RKO (cell line): ENCODE measurements at regions not wholly inside any gene's neighbourhood (a gene's known extent, or its start where the extent isn't known, plus 50 kb on each side); places are given as distances from the start of the nearest gene placed in this dataset.
A peak's percentile ranks its signal among the peaks of the same experiment; 100 is the strongest.

ENCODE experiments used
- DNase-seq: peaks from one replicate; pipeline ENCODE4 v3.0.0-alpha.2; 2016; ENCODE audit warnings: low spot score

DNA sequence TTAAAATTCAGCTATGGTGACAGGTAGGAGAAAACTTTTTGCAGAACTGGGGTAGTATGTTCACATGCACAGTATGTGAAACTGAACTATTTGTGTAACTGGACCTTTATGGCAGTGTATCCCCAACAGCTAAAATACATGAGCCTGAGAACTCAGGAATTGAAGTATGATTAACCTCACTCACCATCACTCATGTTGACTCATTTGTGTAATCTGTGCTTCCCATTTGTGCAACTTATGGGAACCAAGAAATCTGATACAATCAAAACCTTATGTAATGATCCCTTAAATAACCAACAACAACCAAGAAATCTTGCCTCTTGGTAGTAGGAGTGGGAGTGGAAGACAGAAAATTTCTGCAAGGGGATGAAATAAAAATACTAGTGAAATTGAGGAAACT lies 674.9 kb downstream of the HDGFL1 start:
- peak; percentile 23 for DNase-seq

DNA sequence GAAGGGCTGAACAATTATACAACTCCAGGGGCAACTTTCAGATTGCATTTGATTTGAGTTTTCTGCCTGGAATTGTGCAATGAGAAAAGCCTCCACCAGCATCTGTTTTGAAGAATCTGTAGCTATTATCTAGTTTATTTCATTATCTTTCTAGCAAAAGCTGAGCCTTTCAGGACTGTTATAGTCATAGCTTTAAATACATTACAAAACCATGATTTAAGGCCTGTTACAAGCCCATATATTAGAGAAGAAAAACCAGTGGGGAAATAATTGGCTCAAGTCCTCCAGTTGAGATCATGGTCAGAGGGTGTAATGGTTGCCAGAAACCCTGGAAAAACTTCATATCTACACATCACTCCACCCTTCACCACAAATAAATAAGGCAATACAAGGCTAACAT lies 676.2 kb downstream of the HDGFL1 start:
- no peak for DNase-seq

DNA sequence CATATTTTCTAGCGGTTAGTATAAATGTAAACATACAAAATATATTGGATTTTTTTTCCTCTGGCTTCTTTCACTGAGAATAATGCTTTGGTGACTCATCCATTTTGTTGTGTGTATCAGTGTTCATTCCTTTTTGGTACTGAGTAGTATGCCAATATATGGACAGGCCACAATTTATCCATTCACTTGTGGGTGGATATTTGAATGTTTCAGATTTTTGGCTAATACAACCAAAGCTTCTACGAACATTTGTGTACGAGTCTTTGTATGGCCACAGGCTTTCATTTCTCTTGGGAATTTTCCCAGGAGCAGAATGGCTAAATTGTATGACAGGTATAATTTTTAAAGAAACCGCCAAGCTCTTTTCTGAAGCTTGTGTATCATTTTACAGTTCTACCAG lies 677.5 kb downstream of the HDGFL1 start:
- no peak for DNase-seq

DNA sequence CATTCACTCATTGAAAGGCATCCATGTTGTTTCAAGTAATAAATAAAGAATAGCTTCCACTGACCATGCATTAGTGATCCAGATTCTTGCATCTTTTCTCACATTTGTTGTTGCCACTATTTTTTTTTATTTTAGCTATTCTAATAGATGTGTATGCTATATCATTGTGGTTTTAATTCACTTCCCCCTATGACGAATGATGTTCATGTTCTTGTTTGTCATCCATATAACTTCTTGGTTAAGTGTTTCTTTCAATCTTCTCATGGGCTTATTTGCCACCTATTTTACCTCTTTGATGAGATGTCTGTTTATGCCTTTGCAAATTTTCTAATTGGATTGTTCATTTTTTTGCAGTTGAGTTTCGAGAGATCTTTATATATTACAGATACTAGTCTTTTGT lies 681.2 kb downstream of the HDGFL1 start:
- no peak for DNase-seq

DNA sequence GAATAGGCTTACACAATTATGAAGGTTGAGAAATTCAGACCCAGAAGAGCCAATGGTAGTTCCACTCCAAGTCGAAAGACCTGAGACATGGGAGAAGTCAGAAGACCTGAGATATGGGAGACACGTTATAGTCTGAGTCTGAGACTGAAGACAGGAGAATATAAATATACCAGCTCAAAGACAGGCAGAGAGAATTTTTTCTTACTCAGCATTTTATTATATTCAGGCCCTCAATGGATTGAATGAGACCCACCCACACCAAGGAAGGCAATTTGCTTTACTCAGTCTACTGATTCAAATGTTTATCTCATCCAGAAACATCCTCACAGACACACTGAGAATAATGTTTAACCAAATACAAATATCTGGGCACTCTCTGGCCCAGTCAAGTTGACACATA lies 693.5 kb downstream of the HDGFL1 start:
- no peak for DNase-seq

DNA sequence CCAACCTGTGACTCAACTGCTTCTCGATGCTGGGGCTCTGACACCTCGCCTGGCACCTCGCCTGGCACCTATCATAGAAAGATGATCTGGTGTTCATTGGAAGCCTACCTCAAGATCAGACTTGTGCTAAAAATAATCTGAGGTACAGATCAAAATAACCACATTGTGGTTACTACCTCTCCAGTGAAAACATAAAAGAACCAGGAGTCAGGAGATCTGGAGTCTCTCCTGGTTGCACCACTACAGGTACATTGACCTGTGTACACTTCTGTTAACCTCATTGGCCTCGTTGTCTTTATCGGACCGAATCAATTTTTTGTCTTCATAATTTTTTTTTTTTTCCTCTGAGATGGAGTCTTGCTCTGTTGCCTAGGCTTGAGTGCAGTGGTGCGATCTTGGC lies 695.9 kb downstream of the HDGFL1 start:
- no peak for DNase-seq

DNA sequence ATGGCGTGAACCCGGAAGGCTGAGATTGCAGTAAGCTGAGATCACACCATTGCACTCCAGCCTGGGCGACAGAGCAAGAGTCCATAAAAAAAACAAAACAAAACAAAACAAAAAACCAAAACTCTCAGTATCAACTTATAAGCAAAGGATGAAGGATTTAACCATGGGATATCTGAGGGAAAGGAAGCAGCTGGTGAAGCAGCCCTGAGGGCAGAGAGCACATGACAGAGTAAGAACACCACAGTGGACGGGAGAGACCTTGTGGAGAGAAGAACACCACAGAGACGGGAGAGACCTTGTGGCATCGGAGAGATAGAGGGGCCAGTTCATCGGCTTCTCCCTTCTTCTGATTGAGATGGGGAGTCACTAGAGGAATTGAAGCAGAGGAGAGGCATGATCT lies 697.2 kb downstream of the HDGFL1 start:
- no peak for DNase-seq

DNA sequence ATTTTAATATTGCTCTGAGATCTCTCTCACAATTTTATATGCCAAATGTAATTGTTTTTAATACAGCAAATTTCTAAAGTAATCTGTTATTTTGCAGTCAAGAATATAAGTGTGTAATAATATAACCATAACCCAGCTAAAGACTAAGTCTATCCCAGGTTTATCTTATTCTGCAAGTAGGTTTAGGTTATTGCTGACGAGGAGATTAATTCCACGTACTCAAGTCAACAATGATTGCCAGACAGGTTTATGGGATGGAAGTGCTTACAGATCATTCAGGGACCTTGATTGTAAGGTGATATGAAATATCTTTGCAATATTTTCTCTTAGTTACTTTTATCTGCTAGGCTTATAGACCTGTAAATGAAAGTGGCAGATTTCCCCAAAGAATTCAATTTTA lies 698.3 kb downstream of the HDGFL1 start:
- DNase-seq: no peak

DNA sequence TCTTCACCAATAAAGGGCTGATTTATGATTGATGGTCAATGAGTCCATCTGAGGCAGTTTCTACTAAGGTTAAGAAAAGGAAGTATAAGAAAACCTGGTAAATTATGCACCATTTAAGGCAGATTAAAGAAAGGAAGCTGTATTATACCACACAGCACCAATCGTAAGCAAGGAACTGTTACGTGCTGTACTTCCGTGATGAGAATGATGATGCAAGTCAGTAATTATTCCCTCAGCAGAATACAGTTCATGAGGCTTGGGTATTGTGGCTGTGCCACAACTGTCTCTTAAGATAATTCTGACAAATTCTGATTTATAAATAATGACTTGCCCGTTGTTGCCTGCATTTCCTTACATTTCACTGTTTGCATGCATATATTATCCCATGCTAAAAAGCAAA lies 699.0 kb downstream of the HDGFL1 start:
- DNase-seq: no peak

DNA sequence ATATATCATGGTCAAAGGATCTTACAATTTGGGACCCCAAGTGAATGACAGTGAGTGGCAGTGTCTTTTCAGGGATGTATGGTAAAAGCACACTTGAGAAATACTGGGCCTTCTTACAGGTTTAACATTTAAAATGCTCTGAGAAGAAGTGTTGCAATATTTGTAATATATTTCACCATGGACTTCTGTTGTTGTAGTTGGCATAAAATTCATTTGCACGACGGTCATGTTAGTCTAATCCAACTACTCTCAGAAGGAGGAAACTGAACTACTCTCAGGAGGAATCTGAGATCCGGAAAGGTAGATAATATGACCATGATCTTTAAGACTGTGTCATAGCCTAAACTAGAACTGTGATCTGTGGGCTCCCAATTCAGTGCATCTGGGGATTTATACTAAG lies 700.1 kb downstream of the HDGFL1 start:
- DNase-seq: no peak

DNA sequence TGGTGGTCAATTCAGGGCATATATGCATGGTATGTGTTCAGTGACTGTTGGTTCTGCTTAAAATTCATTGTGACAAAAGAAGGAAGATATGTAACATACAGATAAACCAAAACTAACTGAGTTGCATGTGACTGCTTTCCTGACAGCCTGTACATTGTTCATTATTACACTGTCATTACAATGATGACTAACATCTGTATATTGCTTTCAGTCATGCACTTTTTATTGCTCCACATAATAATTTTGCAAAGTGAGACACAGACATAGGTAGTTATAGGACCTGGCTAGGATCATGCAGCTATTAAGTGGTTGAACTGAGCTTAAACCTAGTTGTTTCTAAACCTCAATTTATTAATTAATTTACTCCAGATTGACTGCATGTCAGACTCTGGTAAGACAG lies 703.2 kb downstream of the HDGFL1 start:
- DNase-seq: no peak

DNA sequence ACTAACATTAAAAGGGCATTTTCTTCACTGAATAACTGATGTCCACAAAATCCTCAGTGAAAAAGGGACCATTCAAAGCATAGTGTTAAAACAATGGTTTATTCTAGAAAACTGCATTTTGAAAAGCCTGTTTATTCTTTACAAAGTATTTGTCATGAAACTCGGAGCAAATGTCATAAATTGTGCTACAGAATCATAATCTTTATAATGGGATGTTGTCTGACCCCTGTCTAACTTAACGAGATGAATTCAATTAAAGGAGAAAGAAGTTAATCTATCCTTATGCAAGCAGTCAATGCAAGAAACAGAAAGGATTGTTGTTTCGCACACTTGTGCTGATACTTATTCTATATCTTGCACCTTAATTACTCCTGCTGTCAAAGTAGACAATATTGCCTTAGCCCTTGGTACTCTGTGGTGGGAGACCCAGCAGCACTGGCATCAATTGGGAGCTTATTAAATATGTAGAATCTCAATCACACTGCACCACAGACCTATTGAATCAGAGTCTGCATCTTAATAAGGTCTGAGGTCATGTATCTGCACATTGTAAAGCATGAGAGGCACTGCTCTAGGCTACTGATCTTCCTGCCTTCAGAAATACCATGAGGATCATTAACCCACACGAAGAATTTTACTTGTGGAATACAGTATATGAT lies 708.3 kb downstream of the HDGFL1 start:
- no peak for DNase-seq

DNA sequence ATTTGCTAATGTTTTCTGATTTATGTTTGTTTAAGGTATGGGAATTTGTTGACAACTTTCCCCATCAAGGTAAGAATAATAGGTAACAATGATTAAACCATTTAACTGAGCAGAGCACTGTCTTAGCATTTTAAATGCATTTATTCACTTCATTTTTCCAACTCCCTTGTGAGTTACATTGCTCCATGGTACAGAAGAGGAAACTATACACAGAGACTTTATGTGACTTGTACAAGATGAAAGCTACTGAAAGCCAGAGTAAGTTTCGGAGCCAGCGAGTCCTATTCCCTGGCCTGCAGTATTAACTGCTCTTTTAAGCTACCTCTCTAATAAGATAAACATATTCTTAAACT lies 708.8 kb downstream of the HDGFL1 start:
- no peak for DNase-seq

DNA sequence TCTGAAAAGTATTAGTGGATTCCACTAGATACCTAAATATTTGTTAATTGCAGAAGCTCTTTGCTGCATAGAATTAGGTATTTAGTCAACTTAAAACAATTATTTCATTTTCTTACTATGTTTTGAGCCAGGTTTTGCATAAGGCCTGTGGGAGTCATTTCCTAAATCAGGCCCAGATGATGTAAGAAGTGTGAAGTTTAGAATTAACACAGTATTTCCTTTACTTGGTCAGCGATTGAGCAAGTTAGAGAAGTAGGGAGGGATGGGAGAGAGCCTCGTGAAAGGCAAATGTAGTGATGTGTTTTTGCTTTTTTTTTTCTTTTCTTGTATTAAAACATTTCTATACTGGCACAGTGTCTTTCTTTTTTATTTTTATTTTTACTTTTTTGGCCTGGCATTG lies 711.1 kb downstream of the HDGFL1 start:
- DNase-seq: no peak

DNA sequence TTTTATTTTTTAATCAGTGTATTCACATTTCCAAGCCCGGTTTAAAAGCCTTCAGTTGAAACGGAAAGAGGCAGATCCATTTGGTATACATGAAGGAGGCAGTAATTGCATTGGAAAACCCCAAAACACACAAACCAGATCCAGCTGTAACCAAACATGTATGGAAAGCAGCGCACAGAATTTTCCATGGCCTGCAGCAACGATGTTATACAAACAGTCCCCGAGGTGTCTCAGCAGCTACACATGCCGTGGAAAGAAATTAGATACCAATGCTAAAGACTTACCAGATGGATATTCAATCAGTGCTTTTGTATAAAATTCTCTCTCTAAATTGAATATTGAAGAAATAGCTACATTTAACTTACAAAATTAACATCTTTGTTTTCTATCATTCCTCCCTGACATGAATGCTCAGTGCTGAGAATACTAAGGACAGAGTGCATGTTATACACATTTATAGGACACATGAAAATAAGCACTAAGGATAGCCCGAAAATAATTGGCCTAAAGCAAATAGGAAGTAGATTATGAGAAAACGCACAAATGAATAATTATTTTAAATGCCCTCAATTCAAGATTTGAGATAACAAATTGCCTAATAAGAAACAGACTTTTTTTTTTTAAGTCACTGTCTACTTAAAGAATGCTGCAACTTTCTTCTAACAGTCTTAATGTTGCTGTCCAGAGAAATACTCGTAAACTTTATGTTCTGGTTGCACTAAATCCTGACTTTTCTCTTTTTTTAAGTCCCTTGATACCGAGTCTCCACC lies 713.1 kb downstream of the HDGFL1 start:
- no peak for DNase-seq

DNA sequence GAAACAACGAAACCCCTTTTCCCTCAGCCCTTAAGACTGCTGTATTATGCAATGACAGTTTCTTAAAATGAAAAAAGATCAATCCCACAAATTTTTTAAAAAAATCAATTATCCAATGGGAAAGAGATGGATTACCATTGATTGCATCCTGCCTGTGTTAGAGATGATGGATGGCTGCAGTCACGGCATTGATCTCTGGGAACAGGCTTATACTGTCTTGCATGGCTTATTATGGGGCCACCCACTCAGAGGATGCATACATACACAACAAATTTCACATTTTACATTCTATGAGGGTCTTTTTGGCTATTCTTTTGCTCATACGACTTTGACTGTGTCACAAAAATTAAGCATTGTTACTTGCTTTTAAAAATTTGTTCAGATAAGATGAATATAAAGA lies 724.3 kb downstream of the HDGFL1 start:
- DNase-seq: no peak

DNA sequence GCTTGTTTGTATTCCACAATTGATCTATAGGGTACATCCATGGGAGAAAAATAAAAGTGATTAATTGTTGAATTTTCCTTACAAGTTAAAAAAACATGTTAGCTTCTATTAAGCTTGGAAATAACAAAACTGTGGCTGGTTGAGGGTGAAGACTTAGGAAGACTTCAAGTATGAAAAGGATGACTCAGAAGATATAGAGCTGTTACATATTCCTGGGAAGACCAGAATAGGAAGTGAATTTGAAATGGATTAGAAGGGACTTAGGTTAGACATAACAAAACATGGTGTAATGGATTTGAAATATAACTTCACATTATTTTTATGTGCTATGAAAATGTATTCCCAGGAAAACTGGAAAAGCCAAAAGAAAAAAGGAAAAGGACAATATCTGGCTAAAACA lies 732.2 kb downstream of the HDGFL1 start:
- DNase-seq: no peak

DNA sequence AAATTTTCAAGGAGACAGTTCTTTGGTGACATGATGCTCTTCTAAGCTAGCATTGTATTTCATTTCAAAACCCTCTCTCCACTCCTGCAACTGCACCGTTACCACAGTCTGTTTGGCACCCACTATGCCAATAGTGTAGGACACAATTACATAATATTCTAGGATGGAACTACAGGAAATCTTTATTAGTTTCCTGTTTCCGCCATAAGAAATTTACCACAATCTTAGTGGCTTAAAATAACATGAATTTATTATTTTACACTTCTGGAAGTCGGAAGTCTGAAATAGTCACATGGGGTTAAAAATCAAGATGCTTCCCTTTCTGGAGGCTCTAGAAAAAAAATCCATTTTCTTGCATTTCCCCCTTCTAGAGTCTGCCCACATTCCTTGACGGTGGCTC lies 733.1 kb downstream of the HDGFL1 start:
- no peak for DNase-seq

DNA sequence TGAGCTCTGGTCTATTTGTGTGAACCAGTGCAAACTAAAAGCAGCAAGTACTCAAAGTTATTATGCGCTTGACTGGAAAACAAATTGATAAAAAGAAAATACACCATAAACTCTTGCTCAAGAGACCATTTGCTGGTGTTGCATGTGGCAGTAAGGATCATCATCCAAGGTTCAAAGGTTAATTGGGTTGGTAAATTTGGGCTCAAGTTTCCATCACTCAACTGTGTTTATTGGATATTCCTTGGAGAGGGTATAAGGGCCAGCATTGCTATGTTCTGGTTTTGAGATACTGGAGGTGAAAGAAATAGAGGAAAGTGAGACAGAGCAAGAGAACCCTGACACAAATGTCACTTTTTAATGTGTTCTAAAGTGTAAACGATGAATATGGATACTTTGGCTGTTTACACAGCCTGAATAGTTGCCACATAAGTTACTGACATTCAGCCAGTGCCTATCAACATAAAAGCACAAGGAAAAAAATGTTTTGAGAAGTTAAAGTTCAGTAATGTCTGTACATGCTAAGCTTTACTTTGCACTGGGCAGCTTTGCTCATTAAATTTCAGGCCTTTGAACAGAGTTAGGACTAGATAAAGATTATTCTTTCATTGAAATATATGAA lies 736.1 kb downstream of the HDGFL1 start:
- DNase-seq: no peak

DNA sequence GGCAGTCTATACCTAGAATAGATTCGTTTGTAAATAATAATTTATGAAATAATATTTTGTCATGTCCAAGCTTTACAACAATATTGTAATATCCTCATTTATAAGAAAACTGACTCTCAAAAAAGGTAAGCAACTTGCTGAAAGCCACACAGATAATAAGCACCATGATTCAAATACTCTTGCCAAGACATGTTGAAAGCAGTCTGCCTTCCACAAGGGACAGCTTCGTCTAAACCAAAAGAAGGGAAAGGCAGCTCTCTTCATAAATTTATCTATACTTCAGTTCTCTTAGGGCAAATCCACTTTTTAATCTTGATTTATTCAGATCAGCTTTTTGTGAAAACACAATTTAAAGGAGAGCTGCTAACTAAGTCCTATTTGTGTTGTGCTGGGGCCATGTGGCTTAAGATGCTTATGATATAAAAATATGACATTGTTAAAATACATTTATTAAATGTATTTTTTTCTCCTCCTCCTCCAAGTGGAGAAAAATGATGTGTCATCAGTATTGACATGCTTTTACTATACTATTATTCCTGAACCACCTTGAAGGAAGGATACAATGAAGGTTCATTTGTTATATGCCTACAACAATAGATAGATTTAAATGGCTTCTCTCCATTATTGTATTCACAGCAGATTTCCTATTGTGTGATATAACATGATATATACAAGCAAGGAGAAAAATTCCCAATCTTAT lies 737.0 kb downstream of the HDGFL1 start:
- no peak for DNase-seq

DNA sequence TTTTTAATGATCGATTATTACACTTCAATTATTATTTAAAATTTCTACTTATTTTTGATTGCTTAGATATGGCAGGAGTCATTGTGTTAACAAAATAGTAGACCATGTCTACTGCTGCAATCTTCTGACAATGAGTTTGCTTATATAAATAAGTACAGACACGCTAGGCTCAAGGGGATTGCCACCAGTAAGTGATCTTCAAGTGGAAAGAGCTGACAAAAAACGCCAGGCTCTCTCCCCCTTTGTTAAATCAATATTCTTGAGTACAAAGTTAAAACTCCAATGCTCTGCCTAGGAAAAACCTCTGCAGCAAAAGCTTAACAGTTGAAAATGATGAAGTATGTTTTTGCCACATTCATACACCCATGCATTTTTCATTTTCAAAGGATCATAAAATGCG lies 738.1 kb downstream of the HDGFL1 start:
- no peak for DNase-seq

DNA sequence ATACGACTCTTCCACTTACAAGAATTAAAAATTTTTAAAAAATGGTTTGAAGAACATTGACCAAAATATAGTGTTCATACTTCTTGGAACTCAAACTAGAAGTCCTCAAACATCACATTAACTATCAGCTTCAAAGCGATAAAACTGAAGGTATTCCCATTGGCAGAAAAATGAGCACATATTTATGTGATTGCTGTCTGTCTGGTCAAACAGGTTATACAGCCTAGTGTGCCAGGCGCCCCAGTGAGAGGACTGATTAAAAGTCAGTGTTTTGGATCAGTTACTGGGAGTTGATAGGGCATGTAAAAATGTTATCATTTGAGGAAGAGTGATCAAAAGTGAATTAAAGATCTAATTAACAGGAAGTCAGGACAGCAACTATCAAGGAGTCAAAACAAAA lies 738.8 kb downstream of the HDGFL1 start:
- no peak for DNase-seq

DNA sequence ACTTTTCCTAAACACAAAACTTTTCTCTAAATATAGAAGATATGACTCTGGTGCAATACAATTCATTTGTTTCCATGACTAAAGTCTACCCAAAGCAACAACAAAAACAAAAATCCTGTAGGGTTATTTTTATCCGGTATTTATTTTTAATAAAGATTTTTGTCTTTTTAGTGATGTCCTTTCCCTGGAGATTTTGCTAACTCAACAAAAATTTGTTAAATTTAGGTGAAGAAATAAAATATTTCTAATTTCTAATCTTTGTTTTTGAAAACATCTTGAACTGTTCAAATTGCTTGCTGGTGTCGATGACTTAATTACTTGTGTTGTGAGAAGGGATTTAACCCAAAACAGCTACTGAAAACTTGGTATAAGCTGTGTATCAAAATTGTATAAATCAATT lies 741.8 kb downstream of the HDGFL1 start:
- DNase-seq: no peak
